ENCODE measurements at regions not wholly inside any gene's neighbourhood (a gene's known extent, or its start where the extent isn't known, plus 50 kb on each side); places are given as distances from the start of the nearest gene placed in this dataset.
A peak's percentile ranks its signal among the peaks of the same experiment; 100 is the strongest.

DNA sequence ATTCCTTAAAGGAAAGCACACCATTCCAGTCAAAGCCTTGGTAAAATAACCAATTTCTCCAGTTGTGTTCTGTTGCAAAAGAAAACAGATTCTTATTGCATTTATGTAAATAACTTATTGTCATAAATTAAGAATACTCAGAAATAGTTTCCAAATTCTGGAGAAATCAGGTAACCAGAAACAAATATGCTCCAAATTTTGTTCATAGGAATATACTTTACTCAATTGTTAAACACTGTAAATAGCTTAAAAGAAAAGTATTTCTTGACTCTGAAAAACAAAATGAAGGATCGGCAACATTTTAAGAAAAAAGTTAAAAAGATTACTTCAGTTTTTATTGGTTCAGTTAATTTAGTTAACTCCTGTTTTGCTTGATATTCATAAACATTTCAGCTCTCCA is 67.1 kb upstream of the PIK3CG start:
- Mint-ChIP-seq H3K4me3 (no peak overlapping the region), H3K4me1 (peaks cover 9% of the 10 kb centered on the region), H3K9me3 (peaks cover 7% of the 10 kb centered on the region), H3K27ac (no peak overlapping the region), H3K36me3 (no peaks in the 10 kb centered on the region), H3K27me3 (no peaks in the 10 kb centered on the region)
- no peak for ATAC-seq

DNA sequence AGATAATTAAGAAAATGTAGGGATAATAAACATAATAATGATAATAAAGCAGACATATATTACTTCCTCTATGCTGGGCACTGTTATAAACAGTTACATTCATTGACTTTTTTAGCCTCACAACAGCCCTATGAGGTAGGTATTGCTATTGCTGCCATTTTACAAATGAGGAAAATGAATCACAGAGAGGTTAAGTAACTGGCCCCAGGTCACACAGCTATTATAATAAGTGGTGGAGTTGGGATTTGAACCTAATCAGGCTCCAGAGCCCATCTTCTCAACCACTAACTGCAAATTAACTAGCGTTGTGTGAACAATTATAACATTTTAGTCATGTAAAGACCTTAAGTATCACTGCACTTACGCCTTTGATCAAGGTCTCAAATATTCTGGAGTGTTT is 62.5 kb upstream of the PIK3CG start:
- no peak for ATAC-seq
- Mint-ChIP-seq H3K27me3 (no peaks in the 10 kb centered on the region), H3K4me3 (no peak overlapping the region), H3K9me3 (peaks cover 5% of the 10 kb centered on the region), H3K4me1 (no peaks in the 10 kb centered on the region), H3K36me3 (no peaks in the 10 kb centered on the region), H3K27ac (no peak overlapping the region)

DNA sequence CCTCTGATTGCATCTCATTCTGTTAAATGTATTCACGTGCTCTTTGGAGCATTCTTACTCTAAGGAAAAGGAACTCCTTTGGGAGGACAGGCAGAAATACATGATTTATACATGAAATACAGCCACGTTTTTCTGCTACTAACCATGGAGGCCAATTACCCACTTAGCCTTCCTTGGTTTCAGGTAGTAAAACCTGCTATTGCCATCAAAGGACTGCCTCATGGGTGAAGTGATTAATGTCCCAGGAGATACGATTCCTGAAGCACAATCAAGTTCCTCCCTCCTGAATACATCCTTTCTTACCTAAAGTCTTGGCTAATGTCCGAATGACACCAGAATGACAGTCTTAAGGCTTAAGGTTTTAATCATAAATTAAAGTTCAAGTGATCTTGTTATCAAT is 58.5 kb upstream of the PIK3CG start:
- Mint-ChIP-seq H3K4me1 (peaks cover 4% of the 10 kb centered on the region), H3K36me3 (no peaks in the 10 kb centered on the region), H3K4me3 (no peak overlapping the region), H3K27ac (no peak overlapping the region), H3K9me3 (no peaks in the 10 kb centered on the region), H3K27me3 (no peaks in the 10 kb centered on the region)
- ATAC-seq, result no peak

DNA sequence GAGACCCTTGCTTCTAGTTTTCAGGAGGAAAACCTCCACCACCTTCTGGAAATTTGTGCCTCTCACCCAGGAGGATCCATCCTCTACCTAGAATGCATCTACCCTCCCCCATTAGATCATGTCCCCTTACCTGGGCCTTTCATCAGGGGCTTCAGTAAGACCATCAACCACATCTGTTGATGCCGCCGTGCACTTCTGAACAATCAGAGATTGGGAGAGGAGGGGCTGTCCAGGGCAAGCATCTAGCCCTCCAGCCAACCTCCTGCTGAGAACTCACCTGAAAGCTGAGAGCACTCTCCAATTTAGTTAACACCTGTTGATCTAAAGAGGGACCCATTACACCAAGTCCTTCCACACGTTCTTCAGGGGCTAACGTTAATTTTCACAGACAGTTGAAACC is 57.6 kb upstream of the PIK3CG start:
- Mint-ChIP-seq H3K4me3 (no peak overlapping the region), H3K27me3 (no peaks in the 10 kb centered on the region), H3K36me3 (no peaks in the 10 kb centered on the region), H3K27ac (no peak overlapping the region), H3K9me3 (no peaks in the 10 kb centered on the region), H3K4me1 (peaks cover 13% of the 10 kb centered on the region)
- no peak for ATAC-seq

DNA sequence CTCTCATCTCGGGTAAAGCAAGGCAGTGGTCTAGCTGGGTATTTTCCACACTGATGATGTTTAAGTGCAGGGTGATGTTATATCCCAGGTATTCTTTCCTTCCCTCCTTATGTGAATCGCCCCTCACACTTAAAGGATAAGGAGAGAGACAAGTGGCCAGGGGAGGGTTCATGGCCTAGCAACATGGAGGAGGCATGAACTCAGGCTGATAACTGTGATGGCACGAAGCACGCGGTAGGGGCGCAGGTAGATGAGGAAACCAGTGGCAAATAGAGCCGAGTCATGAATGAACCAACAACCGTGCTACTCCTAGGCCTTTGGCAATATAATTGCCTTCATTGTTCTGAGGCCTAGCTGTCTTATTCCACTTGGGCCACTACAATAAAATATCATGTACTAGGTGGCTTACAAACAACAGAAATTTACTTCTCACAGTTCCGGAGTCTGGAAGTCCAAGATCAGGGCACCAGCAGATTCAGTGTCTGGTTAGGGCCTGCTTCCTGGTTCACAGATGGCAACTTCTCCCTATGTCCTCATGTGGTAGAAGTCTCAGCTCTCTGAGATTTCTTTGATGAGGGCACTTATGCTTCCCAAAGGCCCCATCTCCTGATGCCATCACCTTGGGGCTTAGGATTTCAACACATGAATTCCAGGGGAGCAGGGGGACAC is 56.0 kb upstream of the PIK3CG start:
- Mint-ChIP-seq H3K27ac (no peak overlapping the region), H3K27me3 (no peaks in the 10 kb centered on the region), H3K4me3 (no peak overlapping the region), H3K9me3 (no peaks in the 10 kb centered on the region), H3K36me3 (no peaks in the 10 kb centered on the region), H3K4me1 (peaks cover 14% of the 10 kb centered on the region)
- no peak for ATAC-seq

DNA sequence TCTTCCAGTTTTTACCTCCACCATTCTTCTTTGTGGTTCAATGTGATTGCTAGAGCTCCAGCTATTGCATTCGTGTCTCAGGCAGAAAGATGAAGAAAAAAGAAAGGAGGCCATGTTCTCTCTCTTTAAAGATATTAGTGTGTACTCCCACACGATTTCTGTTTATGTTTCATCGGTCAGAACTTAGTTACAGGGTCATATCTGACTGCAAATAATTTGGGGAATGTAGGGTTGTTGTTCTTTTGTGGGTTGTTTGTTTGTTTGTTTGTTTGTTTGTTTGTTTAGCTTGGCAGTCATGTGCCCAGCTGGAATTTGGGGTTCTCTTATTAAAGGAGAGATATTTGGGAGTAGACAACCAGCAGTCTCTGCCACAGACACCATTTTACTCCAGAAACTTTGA is 53.6 kb upstream of the PIK3CG start:
- Mint-ChIP-seq H3K36me3 (no peaks in the 10 kb centered on the region), H3K27me3 (no peaks in the 10 kb centered on the region), H3K27ac (peak overlapping the region; percentile 77), H3K4me3 (no peak overlapping the region), H3K9me3 (no peaks in the 10 kb centered on the region), H3K4me1 (peaks cover 14% of the 10 kb centered on the region)
- ATAC-seq, result no peak

DNA sequence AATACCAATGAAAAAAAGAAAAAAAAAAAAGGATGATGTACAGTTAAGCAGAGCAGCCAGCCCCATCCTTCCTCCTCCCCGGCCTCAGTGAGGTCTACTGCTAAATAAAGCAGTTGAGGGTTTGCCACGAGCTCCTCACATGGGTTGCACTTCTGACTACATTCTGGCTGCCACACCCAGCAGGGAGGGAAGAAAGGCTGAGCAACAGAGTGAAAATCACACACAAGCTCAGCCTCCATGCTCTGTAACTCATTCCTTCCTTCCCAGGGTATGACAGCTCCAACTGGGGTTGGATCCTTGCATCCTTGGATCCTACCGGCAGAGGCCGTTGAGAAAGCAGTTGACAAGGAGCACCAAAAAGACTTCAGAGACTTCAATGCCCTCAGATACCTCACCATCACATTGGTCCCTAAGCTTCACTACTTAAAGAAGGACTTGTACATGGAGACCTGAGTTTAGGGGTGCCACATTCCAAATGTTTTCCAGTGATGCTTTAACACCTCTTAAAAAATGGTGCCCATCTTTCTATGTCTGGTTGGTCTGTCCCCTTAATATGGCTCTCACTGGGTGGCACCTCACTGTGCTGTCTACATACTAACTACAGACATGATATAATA is 52.9 kb upstream of the PIK3CG start:
- peaks cover 14% of the 10 kb centered on the region for H3K4me1 Mint-ChIP-seq
- no peaks in the 10 kb centered on the region for H3K9me3 Mint-ChIP-seq
- H3K27me3 Mint-ChIP-seq, result no peaks in the 10 kb centered on the region
- H3K4me3 Mint-ChIP-seq, result no peak overlapping the region
- peak; percentile 77 for ATAC-seq
- H3K36me3 Mint-ChIP-seq, result no peaks in the 10 kb centered on the region
- H3K27ac Mint-ChIP-seq, result peak overlapping the region; percentile 77

DNA sequence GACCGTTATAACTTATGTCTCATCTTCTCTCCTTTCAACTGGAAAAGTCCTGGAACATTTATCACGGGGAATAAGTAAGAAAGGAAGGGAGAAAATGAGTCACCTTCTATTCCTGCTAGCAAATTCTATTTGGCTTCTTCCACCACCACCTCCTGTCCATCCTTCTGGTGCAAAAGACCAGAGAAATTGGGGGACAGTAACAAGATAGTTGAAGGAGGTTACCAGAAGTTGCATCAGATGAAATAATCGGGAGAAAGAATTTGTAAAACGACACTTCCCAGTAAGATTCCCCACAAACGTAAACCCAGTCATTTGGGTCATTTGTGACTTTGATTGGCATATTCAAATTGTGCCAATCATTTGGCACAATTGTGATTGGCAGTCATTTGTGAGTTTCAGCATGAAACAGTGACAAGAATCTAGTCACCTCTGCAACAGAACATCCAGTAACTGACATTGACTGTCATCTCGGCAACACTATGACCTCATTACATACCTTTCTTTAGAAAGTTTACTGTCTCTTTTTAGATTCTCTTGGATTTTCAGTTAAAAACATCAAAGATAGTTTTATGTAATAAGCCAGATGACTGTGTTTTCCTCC is 51.3 kb upstream of the PIK3CG start:
- ATAC-seq, result no peak
- H3K4me3 Mint-ChIP-seq, result no peak overlapping the region
- H3K36me3 Mint-ChIP-seq, result no peaks in the 10 kb centered on the region
- H3K27me3 Mint-ChIP-seq, result no peaks in the 10 kb centered on the region
- peaks cover 14% of the 10 kb centered on the region for H3K4me1 Mint-ChIP-seq
- no peaks in the 10 kb centered on the region for H3K9me3 Mint-ChIP-seq
- no peak overlapping the region for H3K27ac Mint-ChIP-seq

DNA sequence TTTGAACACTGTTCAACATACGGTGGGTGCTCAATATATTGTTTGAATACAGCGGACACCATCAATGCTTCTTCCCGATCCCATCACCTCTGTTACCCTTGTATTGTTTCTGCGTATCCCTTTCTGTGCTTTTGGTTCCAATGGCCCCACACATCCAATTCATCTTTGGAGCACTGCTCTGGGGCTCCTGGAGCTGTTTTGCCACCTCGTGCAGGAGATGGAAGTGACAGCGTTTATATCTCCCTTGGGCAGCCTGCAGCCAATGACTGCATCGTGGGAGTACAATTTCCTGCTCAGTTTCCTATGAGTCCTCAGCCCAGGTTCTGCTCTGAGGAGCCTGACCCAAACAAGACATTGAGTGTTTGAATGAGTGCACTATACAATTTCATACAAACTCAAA is 50.2 kb upstream of the PIK3CG start:
- Mint-ChIP-seq H3K4me1 (peaks cover 14% of the 10 kb centered on the region), H3K4me3 (no peak overlapping the region), H3K27ac (no peak overlapping the region), H3K27me3 (no peaks in the 10 kb centered on the region), H3K36me3 (no peaks in the 10 kb centered on the region), H3K9me3 (no peaks in the 10 kb centered on the region)
- ATAC-seq, result no peak
